ENCODE measurements at regions not wholly inside any gene's neighbourhood (a gene's known extent, or its start where the extent isn't known, plus 50 kb on each side); places are given as distances from the start of the nearest gene placed in this dataset.

GRCh38 chr14:106812788-106813476 lies 1286.5 kb downstream of the TMEM121 start:
- TF ChIP-seq EGR1 (IDR thresholded peaks at IDR 0.05) = no peak
- no peak for TF ChIP-seq CREB1 (IDR thresholded peaks at IDR 0.05; ENCODE audit: low read depth)
- no peak for TF ChIP-seq TCF12 (IDR thresholded peaks at IDR 0.05; ENCODE audit: low read depth)
- no peak for TF ChIP-seq TEAD4 (IDR thresholded peaks at IDR 0.05)
- no peak for TF ChIP-seq TAF1 (IDR thresholded peaks at IDR 0.05; ENCODE audit: low read depth)
- no peak for TF ChIP-seq FOXM1 (IDR thresholded peaks at IDR 0.05; ENCODE audit: borderline replicate concordance, low read depth)
- TF ChIP-seq REST (IDR thresholded peaks at IDR 0.05; ENCODE audit: low read depth) = no peak

GRCh38 chr14:106813477-106813823 lies 1287.1 kb downstream of the TMEM121 start:
- TF ChIP-seq EGR1 (IDR thresholded peaks at IDR 0.05) (no peak), USF1 (IDR thresholded peaks at IDR 0.05) (no peak), FOXM1 (IDR thresholded peaks at IDR 0.05; ENCODE audit: borderline replicate concordance, low read depth) (no peak), YY1 (IDR thresholded peaks at IDR 0.05; ENCODE audit: low read depth) (no peak), EP300 (IDR thresholded peaks at IDR 0.05; ENCODE audit: borderline replicate concordance) (no peak), MAX (IDR thresholded peaks at IDR 0.05) (no peak), TEAD4 (IDR thresholded peaks at IDR 0.05) (no peak), TAF1 (IDR thresholded peaks at IDR 0.05; ENCODE audit: low read depth) (no peak), NFIC (IDR thresholded peaks at IDR 0.05) (no peak), REST (IDR thresholded peaks at IDR 0.05; ENCODE audit: low read depth) (no peak)

DNA sequence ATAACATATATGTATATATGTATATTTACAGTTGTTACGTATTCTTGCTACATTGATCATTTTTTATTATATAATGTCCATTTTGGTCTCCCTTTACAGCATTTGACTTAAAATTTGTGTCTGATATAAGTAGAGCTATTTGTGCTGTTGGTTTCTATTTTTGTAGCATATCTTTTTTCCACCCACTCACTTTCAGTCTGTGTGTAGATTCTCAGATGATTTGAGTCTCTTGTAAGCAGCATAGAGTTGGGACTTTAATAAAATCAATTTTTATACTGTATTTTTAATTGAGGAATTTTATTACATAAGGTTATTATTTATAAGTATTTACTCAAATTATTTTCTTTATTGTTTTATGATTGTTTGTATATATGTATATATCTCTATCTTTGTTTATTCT lies 1293.7 kb downstream of the TMEM121 start:
- no peak for TF ChIP-seq ZBTB7A (IDR thresholded peaks at IDR 0.05; ENCODE audit: low read depth)
- TF ChIP-seq TEAD4 (IDR thresholded peaks at IDR 0.05) = no peak
- no peak for TF ChIP-seq EP300 (IDR thresholded peaks at IDR 0.05; ENCODE audit: borderline replicate concordance)
- TF ChIP-seq NFIC (IDR thresholded peaks at IDR 0.05) = no peak
- TF ChIP-seq EGR1 (IDR thresholded peaks at IDR 0.05) = no peak
- TF ChIP-seq CEBPB (IDR thresholded peaks at IDR 0.05) = no peak
- TF ChIP-seq REST (IDR thresholded peaks at IDR 0.05; ENCODE audit: low read depth) = no peak
- TF ChIP-seq CREB1 (IDR thresholded peaks at IDR 0.05; ENCODE audit: low read depth) = no peak
- no peak for TF ChIP-seq MAX (IDR thresholded peaks at IDR 0.05)
- TF ChIP-seq TCF12 (IDR thresholded peaks at IDR 0.05; ENCODE audit: low read depth) = no peak
- TF ChIP-seq FOXM1 (IDR thresholded peaks at IDR 0.05; ENCODE audit: borderline replicate concordance, low read depth) = no peak
- TF ChIP-seq RAD21 (IDR thresholded peaks at IDR 0.05; ENCODE audit: low read depth) = no peak
- no peak for TF ChIP-seq USF1 (IDR thresholded peaks at IDR 0.05)
- no peak for TF ChIP-seq TAF1 (IDR thresholded peaks at IDR 0.05; ENCODE audit: low read depth)

DNA sequence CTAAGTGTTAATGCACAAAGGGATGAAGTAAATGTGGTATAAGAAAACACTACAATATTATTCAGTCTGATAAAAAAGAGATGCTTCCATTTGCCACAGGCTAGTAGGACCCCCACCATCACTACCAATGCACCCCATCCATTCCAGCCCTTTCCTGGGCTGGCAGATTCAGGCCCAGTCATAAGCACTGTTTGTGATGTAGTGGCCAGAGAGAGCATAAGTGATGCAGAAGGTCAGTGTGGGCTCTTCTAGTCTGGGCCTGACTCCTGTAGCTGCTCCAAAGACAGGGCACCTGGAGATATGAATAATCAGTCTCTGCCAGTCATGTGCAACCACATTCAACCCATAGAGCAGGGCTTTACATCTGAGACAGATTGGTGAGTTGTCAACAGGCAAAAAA lies 1294.7 kb downstream of the TMEM121 start:
- TF ChIP-seq FOXM1 (IDR thresholded peaks at IDR 0.05; ENCODE audit: borderline replicate concordance, low read depth) (no peak), CREB1 (IDR thresholded peaks at IDR 0.05; ENCODE audit: low read depth) (no peak), ZBTB7A (IDR thresholded peaks at IDR 0.05; ENCODE audit: low read depth) (no peak), MAX (IDR thresholded peaks at IDR 0.05) (no peak)
